NB4 (cell line): ENCODE measurements at regions not wholly inside any gene's neighbourhood (a gene's known extent, or its start where the extent isn't known, plus 50 kb on each side); places are given as distances from the start of the nearest gene placed in this dataset.

ENCODE experiments used
- DNase-seq: peaks from one replicate; pipeline ENCODE4 v3.0.0; 2010; ENCODE audit warnings: low read depth
- H3K4me3 ChIP-seq: one replicate; pipeline ENCODE4 v1.5.1; 2011; ENCODE audit warnings: mild to moderate bottlenecking, low read depth, low read length, moderate library complexity
- MAX ChIP-seq: IDR thresholded peaks from 2 replicates; pipeline ENCODE4 v1.6.1; 2011; ENCODE audit warnings: low read depth, low read length
- MYC ChIP-seq: IDR thresholded peaks from 2 replicates; pipeline ENCODE4 v1.6.1; 2011; ENCODE audit warnings: low read depth, low read length
- POLR2A ChIP-seq: IDR thresholded peaks from 2 replicates; pipeline ENCODE4 v1.6.1; 2011; ENCODE audit warnings: mild to moderate bottlenecking; ENCODE audit not compliant: insufficient read length; ENCODE audit errors: extremely low read depth
- TF ChIP-seq, protein P1 (sequence below): IDR thresholded peaks from one replicate; pipeline ENCODE4 v1.5.1; 2012; ENCODE audit warnings: low read depth, low read length

GRCh38 chr1:37338658-37339057 is 135.7 kb upstream of the ZC3H12A start:
- TF ChIP-seq POLR2A (no peak), MAX (no peak), MYC (no peak)
- TF ChIP-seq, protein P1, sequence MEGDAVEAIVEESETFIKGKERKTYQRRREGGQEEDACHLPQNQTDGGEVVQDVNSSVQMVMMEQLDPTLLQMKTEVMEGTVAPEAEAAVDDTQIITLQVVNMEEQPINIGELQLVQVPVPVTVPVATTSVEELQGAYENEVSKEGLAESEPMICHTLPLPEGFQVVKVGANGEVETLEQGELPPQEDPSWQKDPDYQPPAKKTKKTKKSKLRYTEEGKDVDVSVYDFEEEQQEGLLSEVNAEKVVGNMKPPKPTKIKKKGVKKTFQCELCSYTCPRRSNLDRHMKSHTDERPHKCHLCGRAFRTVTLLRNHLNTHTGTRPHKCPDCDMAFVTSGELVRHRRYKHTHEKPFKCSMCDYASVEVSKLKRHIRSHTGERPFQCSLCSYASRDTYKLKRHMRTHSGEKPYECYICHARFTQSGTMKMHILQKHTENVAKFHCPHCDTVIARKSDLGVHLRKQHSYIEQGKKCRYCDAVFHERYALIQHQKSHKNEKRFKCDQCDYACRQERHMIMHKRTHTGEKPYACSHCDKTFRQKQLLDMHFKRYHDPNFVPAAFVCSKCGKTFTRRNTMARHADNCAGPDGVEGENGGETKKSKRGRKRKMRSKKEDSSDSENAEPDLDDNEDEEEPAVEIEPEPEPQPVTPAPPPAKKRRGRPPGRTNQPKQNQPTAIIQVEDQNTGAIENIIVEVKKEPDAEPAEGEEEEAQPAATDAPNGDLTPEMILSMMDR: no peak
- H3K4me3 ChIP-seq: no peak overlapping the region
- no peak for DNase-seq

GRCh38 chr1:37342736-37343135 is 131.6 kb upstream of the ZC3H12A start:
- no peak for TF ChIP-seq MYC
- no peak for TF ChIP-seq POLR2A
- no peak for TF ChIP-seq MAX
- TF ChIP-seq, protein P1: no peak
- no peak overlapping the region for H3K4me3 ChIP-seq
- no peak for DNase-seq

- TF ChIP-seq, protein P1: no peak
- TF ChIP-seq MAX: no peak
- no peak for TF ChIP-seq POLR2A
- TF ChIP-seq MYC: no peak
- DNase-seq: no peak
These were observed 127.2 kb upstream of the ZC3H12A start for GRCh38 chr1:37347104-37347649.

GRCh38 chr1:37353871-37354270 is 120.5 kb upstream of the ZC3H12A start:
- no peak for TF ChIP-seq MAX
- no peak for DNase-seq
- no peak overlapping the region for H3K4me3 ChIP-seq

More at GRCh38 chr1:37347104-37347649, 127.2 kb upstream of the ZC3H12A start:
- H3K4me3 ChIP-seq: no peak overlapping the region

DNA sequence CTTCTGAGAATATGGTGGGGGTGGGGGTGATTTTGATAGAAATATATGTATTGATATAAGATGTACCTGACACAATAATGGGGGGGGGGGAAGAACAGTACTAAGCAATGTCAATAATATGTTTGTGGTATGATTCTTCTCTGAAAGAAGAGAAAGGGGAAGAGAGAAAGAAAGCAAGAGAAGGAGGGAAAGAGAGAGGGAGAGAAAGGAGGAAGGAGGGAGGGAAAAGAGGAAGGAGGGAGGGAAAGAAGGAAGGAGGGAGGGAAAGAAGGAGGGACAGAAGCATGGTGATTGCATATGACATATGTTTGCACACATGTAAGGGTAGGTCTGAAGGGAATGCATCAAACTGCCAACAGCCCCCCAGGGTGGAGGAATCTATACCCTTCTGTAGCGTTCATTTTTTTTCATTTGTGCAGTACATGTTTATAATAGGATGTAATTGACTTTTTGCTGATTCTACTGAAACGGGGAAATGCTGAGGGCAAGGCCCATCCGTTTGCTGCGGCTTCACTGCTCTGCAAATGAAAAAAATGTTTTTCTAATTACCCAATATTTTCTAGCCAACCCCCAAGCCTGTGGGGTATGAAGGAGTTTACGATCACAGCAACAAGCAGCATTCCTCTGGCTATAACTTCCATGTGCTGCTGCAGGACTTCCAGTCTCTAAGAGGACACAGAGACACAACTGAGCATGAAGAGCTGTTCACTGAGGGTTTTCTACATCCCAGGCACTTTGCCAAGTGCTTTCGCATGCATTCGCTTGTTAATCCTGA is 119.3 kb upstream of the ZC3H12A start:
- DNase-seq: no peak
- H3K4me3 ChIP-seq: no peak overlapping the region
- TF ChIP-seq MYC (no peak), MAX (no peak), POLR2A (no peak)
- TF ChIP-seq, protein P1: no peak

GRCh38 chr1:37358992-37359391 is 115.4 kb upstream of the ZC3H12A start:
- H3K4me3 ChIP-seq: no peak overlapping the region
- no peak for DNase-seq
- TF ChIP-seq, protein P1: no peak
- TF ChIP-seq POLR2A: no peak
- TF ChIP-seq MYC: no peak
- no peak for TF ChIP-seq MAX
